Smooth muscle cell (in vitro differentiated cells): ENCODE measurements at regions not wholly inside any gene's neighbourhood (a gene's known extent, or its start where the extent isn't known, plus 50 kb on each side); places are given as distances from the start of the nearest gene placed in this dataset.

Experiments used
- DNase-seq: peaks from one replicate; lab custom pipeline; 2025; ENCODE audit not compliant: unreplicated experiment; lab: John Stamatoyannopoulos, UW
- H2AFZ ChIP-seq: fragments of 200-600 bp; sonication (generic); 2 replicates; pipeline ENCODE4 v1.6.0; 2016; ENCODE audit warnings: antibody characterized with exemption, low read depth, mild to moderate bottlenecking
- H3F3A ChIP-seq: fragments of 200-600 bp; sonication (generic); 2 replicates; pipeline ENCODE4 v1.6.0; 2017; ENCODE audit warnings: antibody characterized with exemption, low read depth
- H3K27ac ChIP-seq: fragments of 200-600 bp; sonication (generic); 2 replicates; pipeline ENCODE4 v1.5.1; 2016; ENCODE audit warnings: low read depth, mild to moderate bottlenecking
- H3K27me3 ChIP-seq: fragments of 200-600 bp; sonication (generic); 2 replicates; pipeline ENCODE4 v1.6.1; 2016; ENCODE audit warnings: low read depth, mild to moderate bottlenecking
- H3K36me3 ChIP-seq: fragments of 200-600 bp; sonication (generic); 2 replicates; pipeline ENCODE4 v1.5.1; 2016; ENCODE audit warnings: low read depth
- H3K4me1 ChIP-seq: fragments of 200-600 bp; sonication (generic); 2 replicates; pipeline ENCODE4 v1.5.1; 2016; ENCODE audit warnings: low read depth
- H3K4me2 ChIP-seq: fragments of 200-600 bp; sonication (generic); 2 replicates; pipeline ENCODE4 v1.6.0; 2016; ENCODE audit warnings: mild to moderate bottlenecking
- H3K4me3 ChIP-seq: fragments of 200-600 bp; sonication (generic); 2 replicates; pipeline ENCODE4 v1.5.1; 2016; ENCODE audit warnings: mild to moderate bottlenecking
- H3K79me2 ChIP-seq: fragments of 200-600 bp; sonication (generic); 2 replicates; pipeline ENCODE4 v1.6.0; 2016; ENCODE audit warnings: low read depth, mild to moderate bottlenecking
- H3K9ac ChIP-seq: fragments of 200-600 bp; sonication (generic); 2 replicates; pipeline ENCODE4 v1.6.0; 2016; ENCODE audit warnings: low read depth
- H3K9me3 ChIP-seq: fragments of 200-600 bp; sonication (generic); replicated peaks from 2 replicates; pipeline ENCODE4 v1.5.1; 2016; ENCODE audit warnings: low read depth
- H4K20me1 ChIP-seq: fragments of 200-600 bp; sonication (generic); 2 replicates; pipeline ENCODE4 v1.6.0; 2016; ENCODE audit warnings: low read depth
- WGBS: methylation state at CpG from one replicate; pipeline ENCODE4 v1.1.7; 2016; ENCODE audit warnings: low lambda C conversion rate; 5-methylcytosine and 5-hydroxymethylcytosine counted together
- TF ChIP-seq, protein P1 (sequence below): fragments of 200-600 bp; sonication (generic); IDR thresholded peaks from 2 replicates; pipeline ENCODE4 v1.5.1; 2017; ENCODE audit warnings: borderline replicate concordance, mild to moderate bottlenecking, antibody characterized with exemption; ENCODE audit not compliant: insufficient read depth, poor library complexity, severe bottlenecking

DNA sequence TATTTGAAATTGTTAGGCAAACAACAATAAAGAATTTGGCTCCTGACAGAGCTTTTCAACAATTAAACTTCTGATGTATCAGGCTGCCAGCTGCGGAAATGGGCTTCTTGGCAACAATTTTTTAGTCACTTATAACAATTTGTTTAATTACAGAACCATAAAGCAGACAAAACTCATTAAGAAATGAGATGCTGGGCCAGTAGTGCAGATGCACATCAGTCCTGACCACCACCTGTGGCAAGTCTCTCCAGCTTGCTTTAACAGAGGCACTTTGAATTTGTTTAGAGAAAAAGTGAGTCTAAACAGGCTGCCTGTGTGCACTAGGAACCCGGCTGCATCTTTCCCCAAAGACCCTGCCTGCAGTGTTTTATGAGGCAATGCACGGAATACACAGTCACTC, 1124.4 kb downstream of the NXPH1 start:
- Histone ChIP-seq H4K20me1 (no peaks in the 10 kb centered on the region), H3F3A (no peaks in the 10 kb centered on the region), H3K79me2 (no peaks in the 10 kb centered on the region), H3K4me1 (no peaks in the 10 kb centered on the region), H3K27me3 (no peaks in the 10 kb centered on the region), H3K9ac (no peak overlapping the region), H3K9me3 (no peaks in the 10 kb centered on the region), H3K4me2 (no peak overlapping the region), H2AFZ (no peak overlapping the region), H3K27ac (no peak overlapping the region), H3K36me3 (no peaks in the 10 kb centered on the region), H3K4me3 (no peak overlapping the region)
- 56% methylated on average over 3 of the region's 3 CpGs for WGBS
- no peak for DNase-seq
- TF ChIP-seq, protein P1, sequence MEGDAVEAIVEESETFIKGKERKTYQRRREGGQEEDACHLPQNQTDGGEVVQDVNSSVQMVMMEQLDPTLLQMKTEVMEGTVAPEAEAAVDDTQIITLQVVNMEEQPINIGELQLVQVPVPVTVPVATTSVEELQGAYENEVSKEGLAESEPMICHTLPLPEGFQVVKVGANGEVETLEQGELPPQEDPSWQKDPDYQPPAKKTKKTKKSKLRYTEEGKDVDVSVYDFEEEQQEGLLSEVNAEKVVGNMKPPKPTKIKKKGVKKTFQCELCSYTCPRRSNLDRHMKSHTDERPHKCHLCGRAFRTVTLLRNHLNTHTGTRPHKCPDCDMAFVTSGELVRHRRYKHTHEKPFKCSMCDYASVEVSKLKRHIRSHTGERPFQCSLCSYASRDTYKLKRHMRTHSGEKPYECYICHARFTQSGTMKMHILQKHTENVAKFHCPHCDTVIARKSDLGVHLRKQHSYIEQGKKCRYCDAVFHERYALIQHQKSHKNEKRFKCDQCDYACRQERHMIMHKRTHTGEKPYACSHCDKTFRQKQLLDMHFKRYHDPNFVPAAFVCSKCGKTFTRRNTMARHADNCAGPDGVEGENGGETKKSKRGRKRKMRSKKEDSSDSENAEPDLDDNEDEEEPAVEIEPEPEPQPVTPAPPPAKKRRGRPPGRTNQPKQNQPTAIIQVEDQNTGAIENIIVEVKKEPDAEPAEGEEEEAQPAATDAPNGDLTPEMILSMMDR, result no peak

DNA sequence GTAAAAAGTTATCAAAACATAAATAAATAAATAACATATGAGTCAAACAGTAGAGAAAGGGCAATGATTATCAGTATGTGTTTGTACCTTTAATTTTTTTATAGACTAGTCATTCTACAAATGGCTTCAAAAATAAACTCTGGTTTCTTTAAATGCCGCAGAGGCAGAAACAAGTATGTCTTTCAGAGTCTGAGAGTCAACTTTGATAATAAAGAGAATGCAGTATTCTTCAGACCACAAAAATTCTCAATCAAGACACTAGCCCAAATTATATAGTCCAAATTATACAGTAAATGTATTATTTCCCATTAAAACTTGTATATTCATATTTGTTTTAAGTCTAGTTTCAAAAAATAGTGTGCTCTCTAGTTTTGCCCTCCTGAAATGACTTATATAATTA, 1142.3 kb downstream of the NXPH1 start:
- 71% methylated on average over 1 of the region's 1 CpG for WGBS
- no peaks in the 10 kb centered on the region for H4K20me1 ChIP-seq
- DNase-seq, result no peak
- no peaks in the 10 kb centered on the region for H3F3A ChIP-seq
- no peaks in the 10 kb centered on the region for H3K36me3 ChIP-seq
- no peak overlapping the region for H3K9ac ChIP-seq
- no peak overlapping the region for H3K4me2 ChIP-seq
- TF ChIP-seq, protein P1, result no peak
- H3K79me2 ChIP-seq, result no peaks in the 10 kb centered on the region
- no peak overlapping the region for H2AFZ ChIP-seq
- H3K9me3 ChIP-seq, result no peaks in the 10 kb centered on the region
- no peak overlapping the region for H3K4me3 ChIP-seq
- no peaks in the 10 kb centered on the region for H3K27me3 ChIP-seq
- no peaks in the 10 kb centered on the region for H3K4me1 ChIP-seq
- no peak overlapping the region for H3K27ac ChIP-seq

DNA sequence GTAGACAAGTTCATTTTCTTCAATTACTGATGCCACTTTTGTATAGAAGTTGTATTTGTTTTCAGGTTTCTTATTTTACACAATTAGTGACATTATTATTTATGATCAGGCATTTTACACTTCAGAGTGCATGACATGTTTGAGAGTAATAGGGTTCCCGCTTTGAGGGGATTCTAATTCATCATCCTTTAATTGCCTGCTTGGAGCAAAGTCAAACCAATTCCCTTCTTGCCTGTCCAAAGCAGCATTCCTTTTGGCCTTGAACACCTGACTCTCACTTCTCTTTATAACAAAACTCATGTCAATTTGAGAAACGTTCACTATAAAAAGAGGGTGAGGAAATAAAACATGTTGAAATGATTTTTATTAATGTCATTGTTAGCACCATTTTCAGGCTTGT, 1149.4 kb downstream of the NXPH1 start:
- H3K27me3 ChIP-seq, result no peaks in the 10 kb centered on the region
- 83% methylated on average over 2 of the region's 2 CpGs for WGBS
- H3K4me3 ChIP-seq, result no peak overlapping the region
- H3F3A ChIP-seq, result no peaks in the 10 kb centered on the region
- no peak overlapping the region for H3K9ac ChIP-seq
- TF ChIP-seq, protein P1, result no peak
- no peaks in the 10 kb centered on the region for H3K9me3 ChIP-seq
- no peak overlapping the region for H2AFZ ChIP-seq
- no peaks in the 10 kb centered on the region for H3K4me1 ChIP-seq
- DNase-seq, result no peak
- no peaks in the 10 kb centered on the region for H3K36me3 ChIP-seq
- H4K20me1 ChIP-seq, result no peaks in the 10 kb centered on the region
- no peak overlapping the region for H3K27ac ChIP-seq
- H3K79me2 ChIP-seq, result no peaks in the 10 kb centered on the region
- H3K4me2 ChIP-seq, result no peak overlapping the region

DNA sequence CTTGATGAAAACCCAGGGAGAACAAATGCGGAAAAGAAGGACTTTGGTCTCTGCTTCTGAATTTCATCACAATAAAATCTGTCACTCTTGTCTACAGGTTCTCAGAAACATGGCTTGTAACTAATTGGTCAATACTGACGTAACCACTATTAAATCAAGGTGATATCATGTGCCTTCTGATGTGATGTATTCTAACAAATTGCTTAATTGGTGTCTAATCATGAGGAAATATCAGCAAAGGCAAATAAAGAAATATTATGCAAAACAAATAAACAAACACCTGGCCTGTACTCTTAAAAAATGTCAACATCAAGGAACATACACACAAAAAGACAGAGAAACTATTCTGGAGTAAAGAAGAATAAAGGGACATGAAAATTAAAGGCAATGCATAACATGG, 1165.0 kb downstream of the NXPH1 start:
- H3K4me3 ChIP-seq, result no peak overlapping the region
- H3K4me1 ChIP-seq, result no peaks in the 10 kb centered on the region
- no peak overlapping the region for H3K4me2 ChIP-seq
- H3K27ac ChIP-seq, result no peak overlapping the region
- WGBS, result 94% methylated on average over 2 of the region's 2 CpGs
- H3K27me3 ChIP-seq, result no peaks in the 10 kb centered on the region
- H3K79me2 ChIP-seq, result no peaks in the 10 kb centered on the region
- H4K20me1 ChIP-seq, result no peaks in the 10 kb centered on the region
- H3K36me3 ChIP-seq, result no peaks in the 10 kb centered on the region
- H3K9me3 ChIP-seq, result no peaks in the 10 kb centered on the region
- H3F3A ChIP-seq, result no peaks in the 10 kb centered on the region
- H3K9ac ChIP-seq, result no peak overlapping the region
- TF ChIP-seq, protein P1, result no peak
- DNase-seq, result no peak
- no peak overlapping the region for H2AFZ ChIP-seq
